ENCODE measurements at regions not wholly inside any gene's neighbourhood (a gene's known extent, or its start where the extent isn't known, plus 50 kb on each side); places are given as distances from the start of the nearest gene placed in this dataset.

- Histone ChIP-seq H3K27ac (replicated peaks) (no peak overlapping the region), H3K4me3 (replicated peaks; ENCODE audit: insufficient read depth, low read length) (no peak overlapping the region), H3K27me3 (ENCODE audit: insufficient read depth, poor library complexity, severe bottlenecking) (no peaks in the 10 kb centered on the region)
- no peak for DNase-seq (ENCODE audit: low read depth in 1 of 2, low spot score in 1 of 2)
- TF ChIP-seq POLR2AphosphoS5 (IDR thresholded peaks at IDR 0.05; ENCODE audit: low read depth) (no peak), CTCF (IDR thresholded peaks at IDR 0.05; ENCODE audit: insufficient read depth, low read length) (no peak), REST (IDR thresholded peaks at IDR 0.05; ENCODE audit: insufficient replicate concordance, low read depth) (no peak), SPI1 (IDR thresholded peaks at IDR 0.05; ENCODE audit: borderline replicate concordance, low read depth) (no peak)
Measured at GRCh38 chr4:38548256-38548655, 115.7 kb upstream of the KLF3 start.

- Histone ChIP-seq H3K27ac (replicated peaks) (no peak overlapping the region), H3K27me3 (ENCODE audit: insufficient read depth, poor library complexity, severe bottlenecking) (no peaks in the 10 kb centered on the region), H3K4me3 (replicated peaks; ENCODE audit: insufficient read depth, low read length) (no peak overlapping the region)
- no peak for TF ChIP-seq POLR2AphosphoS5 (IDR thresholded peaks at IDR 0.05; ENCODE audit: low read depth)
- TF ChIP-seq SPI1 (IDR thresholded peaks at IDR 0.05; ENCODE audit: borderline replicate concordance, low read depth) = no peak
- TF ChIP-seq GABPA (IDR thresholded peaks at IDR 0.05; ENCODE audit: low read depth) = no peak
- no peak for TF ChIP-seq REST (IDR thresholded peaks at IDR 0.05; ENCODE audit: insufficient replicate concordance, low read depth)
- no peak for DNase-seq (ENCODE audit: low read depth in 1 of 2, low spot score in 1 of 2)
Measured at GRCh38 chr4:38559374-38559773, 104.6 kb upstream of the KLF3 start.

GRCh38 chr4:38560340-38560739 lies 103.7 kb upstream of the KLF3 start:
- Histone ChIP-seq H3K27ac (replicated peaks) (no peak overlapping the region), H3K27me3 (ENCODE audit: insufficient read depth, poor library complexity, severe bottlenecking) (no peaks in the 10 kb centered on the region), H3K4me3 (replicated peaks; ENCODE audit: insufficient read depth, low read length) (no peak overlapping the region)
- TF ChIP-seq GABPA (IDR thresholded peaks at IDR 0.05; ENCODE audit: low read depth) (no peak), REST (IDR thresholded peaks at IDR 0.05; ENCODE audit: insufficient replicate concordance, low read depth) (no peak), POLR2AphosphoS5 (IDR thresholded peaks at IDR 0.05; ENCODE audit: low read depth) (no peak), SPI1 (IDR thresholded peaks at IDR 0.05; ENCODE audit: borderline replicate concordance, low read depth) (no peak), CTCF (IDR thresholded peaks at IDR 0.05; ENCODE audit: insufficient read depth, low read length) (no peak)
- DNase-seq (ENCODE audit: low read depth in 1 of 2, low spot score in 1 of 2) = no peak

All from HL-60 (cell line).